Ovary (tissue), 3 donors: ENCODE measurements at regions not wholly inside any gene's neighbourhood (a gene's known extent, or its start where the extent isn't known, plus 50 kb on each side); places are given as distances from the start of the nearest gene placed in this dataset.

Source experiments
- POLR2A ChIP-seq: fragments of 450-650 bp; IDR thresholded peaks from one replicate; pipeline ENCODE4 v1.6.1; 2017; ENCODE audit warnings: antibody characterized with exemption, mild to moderate bottlenecking, moderate library complexity
- TF ChIP-seq, protein P1 (sequence below), 3 donors: fragments of 450-650 bp in 2 of 3; fragments of 200-600 bp in 1 of 3; IDR thresholded peaks; one replicate each; pipeline versions ENCODE4 v1.5.1 to v1.8.0; 2016 to 2022; ENCODE audit warnings: antibody characterized with exemption in 3 of 3, mild to moderate bottlenecking in 1 of 3
- donor health status: DM: no; HTN: no; CAD: no.

DNA sequence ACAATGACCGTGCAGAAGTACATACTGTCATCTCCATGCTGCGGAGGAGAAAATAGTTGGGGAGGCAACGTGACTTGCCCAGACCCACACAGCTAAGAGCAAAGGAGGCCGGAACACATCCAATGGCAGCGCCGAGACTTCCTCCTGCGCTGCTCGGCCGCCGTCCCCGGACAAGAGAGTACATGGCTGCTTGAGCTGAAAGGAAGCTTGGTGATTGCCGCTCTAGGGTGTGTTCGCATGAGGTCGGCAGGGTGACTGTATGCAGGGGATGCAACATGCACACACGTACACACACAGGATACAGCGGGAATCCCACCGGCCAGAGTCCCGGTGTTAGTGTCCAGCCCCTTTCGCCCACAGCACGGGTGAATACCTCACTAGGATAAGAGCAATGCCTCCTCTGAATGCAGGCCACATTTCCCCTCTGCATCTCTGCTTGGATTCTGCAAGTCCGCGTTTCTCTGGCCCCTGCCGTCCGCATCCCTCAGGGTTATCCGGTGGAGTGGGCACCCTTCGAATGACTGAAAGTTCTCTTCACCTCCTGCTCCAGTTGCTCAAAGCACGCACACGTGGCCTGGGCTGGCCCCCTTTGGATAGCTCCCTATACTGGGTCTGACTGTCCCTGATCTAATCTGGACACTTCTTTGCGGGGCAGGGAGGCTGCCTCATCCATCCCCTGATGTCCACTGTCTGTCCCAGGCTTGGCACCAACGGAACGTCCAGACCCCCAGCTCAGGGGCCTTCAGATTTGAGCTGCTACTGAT lies 78.8 kb downstream of the GSC start:
- TF ChIP-seq, protein P1, sequence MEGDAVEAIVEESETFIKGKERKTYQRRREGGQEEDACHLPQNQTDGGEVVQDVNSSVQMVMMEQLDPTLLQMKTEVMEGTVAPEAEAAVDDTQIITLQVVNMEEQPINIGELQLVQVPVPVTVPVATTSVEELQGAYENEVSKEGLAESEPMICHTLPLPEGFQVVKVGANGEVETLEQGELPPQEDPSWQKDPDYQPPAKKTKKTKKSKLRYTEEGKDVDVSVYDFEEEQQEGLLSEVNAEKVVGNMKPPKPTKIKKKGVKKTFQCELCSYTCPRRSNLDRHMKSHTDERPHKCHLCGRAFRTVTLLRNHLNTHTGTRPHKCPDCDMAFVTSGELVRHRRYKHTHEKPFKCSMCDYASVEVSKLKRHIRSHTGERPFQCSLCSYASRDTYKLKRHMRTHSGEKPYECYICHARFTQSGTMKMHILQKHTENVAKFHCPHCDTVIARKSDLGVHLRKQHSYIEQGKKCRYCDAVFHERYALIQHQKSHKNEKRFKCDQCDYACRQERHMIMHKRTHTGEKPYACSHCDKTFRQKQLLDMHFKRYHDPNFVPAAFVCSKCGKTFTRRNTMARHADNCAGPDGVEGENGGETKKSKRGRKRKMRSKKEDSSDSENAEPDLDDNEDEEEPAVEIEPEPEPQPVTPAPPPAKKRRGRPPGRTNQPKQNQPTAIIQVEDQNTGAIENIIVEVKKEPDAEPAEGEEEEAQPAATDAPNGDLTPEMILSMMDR (IDR thresholded peaks at IDR 0.05), result no peak
- no peak for TF ChIP-seq POLR2A
